ENCODE measurements at regions not wholly inside any gene's neighbourhood (a gene's known extent, or its start where the extent isn't known, plus 50 kb on each side); places are given as distances from the start of the nearest gene placed in this dataset.

DNA sequence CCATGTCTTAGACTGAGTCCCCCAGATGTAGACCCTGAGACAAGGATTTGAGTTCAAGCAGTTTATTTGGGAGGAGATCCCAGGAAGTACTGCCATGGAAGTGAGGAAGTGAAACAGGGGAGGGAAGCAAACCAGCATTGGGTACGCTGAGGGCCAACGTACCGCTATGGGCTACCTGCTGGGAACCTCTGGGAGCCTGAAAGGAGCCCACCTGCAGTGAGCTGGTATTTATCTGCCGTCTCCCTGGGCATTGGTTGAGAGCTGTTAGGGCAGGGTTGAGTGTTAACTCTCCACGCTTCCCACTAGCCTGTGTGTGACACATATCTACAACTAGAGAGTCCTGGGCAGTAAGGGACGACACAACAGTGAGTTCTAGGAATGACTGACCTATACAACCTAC, 131.6 kb upstream of the SLC24A2 start:
- TF ChIP-seq POLR2A (IDR thresholded peaks at IDR 0.05) (no peak), POLR2AphosphoS5 (IDR thresholded peaks at IDR 0.05) (no peak)
- TF ChIP-seq, protein P1, sequence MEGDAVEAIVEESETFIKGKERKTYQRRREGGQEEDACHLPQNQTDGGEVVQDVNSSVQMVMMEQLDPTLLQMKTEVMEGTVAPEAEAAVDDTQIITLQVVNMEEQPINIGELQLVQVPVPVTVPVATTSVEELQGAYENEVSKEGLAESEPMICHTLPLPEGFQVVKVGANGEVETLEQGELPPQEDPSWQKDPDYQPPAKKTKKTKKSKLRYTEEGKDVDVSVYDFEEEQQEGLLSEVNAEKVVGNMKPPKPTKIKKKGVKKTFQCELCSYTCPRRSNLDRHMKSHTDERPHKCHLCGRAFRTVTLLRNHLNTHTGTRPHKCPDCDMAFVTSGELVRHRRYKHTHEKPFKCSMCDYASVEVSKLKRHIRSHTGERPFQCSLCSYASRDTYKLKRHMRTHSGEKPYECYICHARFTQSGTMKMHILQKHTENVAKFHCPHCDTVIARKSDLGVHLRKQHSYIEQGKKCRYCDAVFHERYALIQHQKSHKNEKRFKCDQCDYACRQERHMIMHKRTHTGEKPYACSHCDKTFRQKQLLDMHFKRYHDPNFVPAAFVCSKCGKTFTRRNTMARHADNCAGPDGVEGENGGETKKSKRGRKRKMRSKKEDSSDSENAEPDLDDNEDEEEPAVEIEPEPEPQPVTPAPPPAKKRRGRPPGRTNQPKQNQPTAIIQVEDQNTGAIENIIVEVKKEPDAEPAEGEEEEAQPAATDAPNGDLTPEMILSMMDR (IDR thresholded peaks at IDR 0.05 in 8 of 11, conservative IDR thresholded peaks at IDR 0.05 in 3 of 11) = no peak
- 83 to 94% (median 87%) methylated on average over 6 of the region's 6 CpGs for WGBS, 5 donors
- intact Hi-C loops (cut with DNase I; ENCODE audit: low total_unique reads) = no loop called here

DNA sequence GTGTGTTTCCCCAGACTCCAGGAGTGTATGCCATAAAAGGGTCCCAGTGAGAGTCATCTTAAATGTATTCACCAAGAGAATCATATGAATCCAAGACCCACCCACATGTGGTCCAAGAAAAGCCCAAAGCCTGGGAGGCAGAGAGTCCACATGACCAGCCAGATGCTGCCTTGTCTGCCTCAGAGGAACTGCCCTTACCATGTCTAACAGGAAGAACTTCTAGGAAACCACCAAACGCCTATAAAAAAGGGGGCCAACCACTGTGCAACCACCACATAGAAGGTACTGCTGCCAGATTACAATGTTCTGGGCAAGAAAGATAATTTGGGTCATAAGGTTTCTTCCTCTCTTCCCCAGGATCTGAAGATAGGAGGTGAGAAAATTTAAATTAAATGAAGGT, 129.8 kb upstream of the SLC24A2 start:
- Histone ChIP-seq H3K9me3 (no peaks in the 10 kb centered on the region), H3K27me3 (replicated peaks in 1 of 7) (peaks cover 0 to 6% (median 0%) of the 10 kb centered on the region in 7 donors), H3K27ac (no peak overlapping the region), H3K4me1 (no peaks in the 10 kb centered on the region), H3K36me3 (no peaks in the 10 kb centered on the region), H3K4me3 (no peak overlapping the region)
- WGBS, 5 donors = 5 to 29% (median 17%) methylated on average over 1 of the region's 1 CpG
- intact Hi-C loops (cut with DNase I; ENCODE audit: low total_unique reads) = no loop called here
- DNase-seq = no peak
- TF ChIP-seq POLR2A (IDR thresholded peaks at IDR 0.05) = no peak
- no peak for TF ChIP-seq POLR2AphosphoS5 (IDR thresholded peaks at IDR 0.05)
- TF ChIP-seq, protein P1 (IDR thresholded peaks at IDR 0.05 in 8 of 11, conservative IDR thresholded peaks at IDR 0.05 in 3 of 11) = no peak

More for the DNA sequence above, 131.6 kb upstream of the SLC24A2 start:
- H3K36me3 ChIP-seq = no peaks in the 10 kb centered on the region
- no peaks in the 10 kb centered on the region for H3K4me1 ChIP-seq
- H3K27me3 ChIP-seq (replicated peaks in 1 of 7) = peaks cover 0 to 18% (median 0%) of the 10 kb centered on the region in 7 donors
- DNase-seq = no peak
- no peak overlapping the region for H3K27ac ChIP-seq
- H3K9me3 ChIP-seq = no peaks in the 10 kb centered on the region
- H3K4me3 ChIP-seq = no peak overlapping the region

DNA sequence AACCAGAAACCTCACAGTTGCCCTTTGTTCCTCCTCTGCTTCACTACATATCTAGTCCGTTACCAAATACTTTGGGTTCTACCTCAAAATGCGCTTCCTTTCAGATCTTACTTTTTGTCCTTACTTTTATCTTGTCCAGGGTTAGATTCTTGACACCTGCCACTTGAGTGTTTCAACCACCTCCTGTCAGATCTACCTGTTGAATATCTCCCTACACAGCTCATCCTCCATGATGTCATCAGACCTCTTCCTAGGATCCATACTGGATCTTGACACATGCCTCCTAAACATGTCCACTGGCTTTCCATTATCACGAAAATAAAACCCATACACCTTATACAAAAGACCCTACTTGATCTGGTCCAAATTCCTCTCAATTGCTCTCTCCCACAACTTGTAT, 125.2 kb upstream of the SLC24A2 start:
- Histone ChIP-seq H3K4me3 (no peak overlapping the region), H3K4me1 (no peaks in the 10 kb centered on the region), H3K36me3 (no peaks in the 10 kb centered on the region), H3K27ac (no peak overlapping the region), H3K27me3 (replicated peaks in 1 of 7) (peaks cover 0 to 5% (median 0%) of the 10 kb centered on the region in 7 donors), H3K9me3 (no peaks in the 10 kb centered on the region)
- TF ChIP-seq POLR2A (IDR thresholded peaks at IDR 0.05) (no peak), POLR2AphosphoS5 (IDR thresholded peaks at IDR 0.05) (no peak)
- TF ChIP-seq, protein P1 (IDR thresholded peaks at IDR 0.05 in 8 of 11, conservative IDR thresholded peaks at IDR 0.05 in 3 of 11) = no peak
- 91 to 95% (median 92%) methylated on average over 3 of the region's 3 CpGs for WGBS, 5 donors
- intact Hi-C loops (cut with DNase I; ENCODE audit: low total_unique reads) = no loop called here
- no peak for DNase-seq

DNA sequence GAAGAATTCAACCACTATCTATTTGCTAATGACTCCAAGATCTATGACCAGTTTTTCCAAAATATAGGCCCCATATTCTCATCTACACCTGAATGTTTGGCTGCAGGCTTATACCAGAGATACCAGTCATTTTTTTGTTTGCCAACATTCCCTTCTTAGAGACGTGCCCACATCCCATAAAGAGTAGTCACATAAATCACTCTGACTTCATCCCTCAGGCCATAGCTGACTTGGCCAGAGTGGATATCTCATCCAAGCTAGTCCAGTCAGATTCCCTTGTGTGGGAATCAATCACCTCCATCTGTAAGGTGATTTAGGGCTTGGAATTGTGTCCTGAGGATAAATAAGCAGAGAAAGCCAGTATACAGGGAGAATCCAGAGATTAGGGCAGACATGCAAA, 124.3 kb upstream of the SLC24A2 start:
- no peaks in the 10 kb centered on the region for H3K27me3 ChIP-seq (replicated peaks in 1 of 7)
- TF ChIP-seq POLR2AphosphoS5 (IDR thresholded peaks at IDR 0.05) = no peak
- TF ChIP-seq POLR2A (IDR thresholded peaks at IDR 0.05) = no peak
- TF ChIP-seq, protein P1 (IDR thresholded peaks at IDR 0.05 in 8 of 11, conservative IDR thresholded peaks at IDR 0.05 in 3 of 11) = no peak
- no peak overlapping the region for H3K4me3 ChIP-seq
- intact Hi-C loops (cut with DNase I; ENCODE audit: low total_unique reads) = no loop called here
- no peaks in the 10 kb centered on the region for H3K4me1 ChIP-seq
- no peaks in the 10 kb centered on the region for H3K9me3 ChIP-seq
- no peak for DNase-seq
- no peaks in the 10 kb centered on the region for H3K36me3 ChIP-seq
- 69 to 77% (median 72%) methylated on average over 1 of the region's 1 CpG for WGBS, 5 donors
- H3K27ac ChIP-seq = no peak overlapping the region

Measured in spleen (tissue), 11 donors.